NT2/D1 (cell line): ENCODE measurements at regions not wholly inside any gene's neighbourhood (a gene's known extent, or its start where the extent isn't known, plus 50 kb on each side); places are given as distances from the start of the nearest gene placed in this dataset.

Experiments
- DNase-seq: peaks from one replicate; pipeline ENCODE4 v3.0.0-alpha.2; 2011; ENCODE audit warnings: low read depth, low spot score
- H3K27me3 ChIP-seq: 2 replicates; pipeline ENCODE4 v1.6.0; 2011; ENCODE audit warnings: mild to moderate bottlenecking; ENCODE audit not compliant: insufficient read length, insufficient read depth
- H3K36me3 ChIP-seq: 2 replicates; pipeline ENCODE4 v1.6.1; 2011; ENCODE audit warnings: mild to moderate bottlenecking, low read length, mixed read lengths; ENCODE audit not compliant: insufficient read depth, insufficient read length
- H3K4me1 ChIP-seq: 2 replicates; pipeline ENCODE4 v1.5.1; 2011; ENCODE audit not compliant: insufficient read depth, insufficient read length
- H3K4me3 ChIP-seq: 2 replicates; pipeline ENCODE4 v1.5.1; 2011; ENCODE audit warnings: low read depth; ENCODE audit not compliant: insufficient read length
- H3K9ac ChIP-seq: 2 replicates; pipeline ENCODE4 v1.6.0; 2011; ENCODE audit warnings: low read depth; ENCODE audit not compliant: insufficient read length
- H3K9me3 ChIP-seq: 2 replicates; pipeline ENCODE4 v1.5.1; 2011; ENCODE audit warnings: mild to moderate bottlenecking, low read length; ENCODE audit not compliant: insufficient read depth
- SUZ12 ChIP-seq: IDR thresholded peaks from 2 replicates; pipeline ENCODE4 v1.6.1; 2011; ENCODE audit not compliant: insufficient read length, insufficient read depth; ENCODE audit errors: extremely low read depth
- YY1 ChIP-seq: IDR thresholded peaks from 2 replicates; pipeline ENCODE4 v1.6.1; 2011; ENCODE audit not compliant: insufficient read length, insufficient read depth
- ZNF274 ChIP-seq: IDR thresholded peaks from 2 replicates; pipeline ENCODE4 v1.6.1; 2011; ENCODE audit warnings: mild to moderate bottlenecking, low read depth, low read length

- DNase-seq, result no peak
- no peaks in the 10 kb centered on the region for H3K27me3 ChIP-seq
- no peak for TF ChIP-seq SUZ12
- TF ChIP-seq ZNF274, result no peak
- TF ChIP-seq YY1, result no peak
These were observed 1291.5 kb upstream of the B3GALT2 start for GRCh38 chr1:194477908-194478307.

GRCh38 chr1:194476872-194477271 lies 1290.5 kb upstream of the B3GALT2 start:
- Histone ChIP-seq H3K4me3 (no peak overlapping the region), H3K4me1 (no peaks in the 10 kb centered on the region), H3K36me3 (no peaks in the 10 kb centered on the region), H3K27me3 (no peaks in the 10 kb centered on the region), H3K9me3 (no peaks in the 10 kb centered on the region), H3K9ac (no peak overlapping the region)
- no peak for DNase-seq
- TF ChIP-seq YY1 (no peak), SUZ12 (no peak), ZNF274 (no peak)

More at GRCh38 chr1:194477908-194478307, 1291.5 kb upstream of the B3GALT2 start:
- H3K9ac ChIP-seq, result no peak overlapping the region
- no peaks in the 10 kb centered on the region for H3K9me3 ChIP-seq
- H3K36me3 ChIP-seq, result no peaks in the 10 kb centered on the region
- no peak overlapping the region for H3K4me3 ChIP-seq
- no peaks in the 10 kb centered on the region for H3K4me1 ChIP-seq

- H3K36me3 ChIP-seq, result no peaks in the 10 kb centered on the region
- TF ChIP-seq YY1 (no peak), SUZ12 (no peak), ZNF274 (no peak)
- DNase-seq, result no peak
- H3K9me3 ChIP-seq, result no peaks in the 10 kb centered on the region
- no peak overlapping the region for H3K4me3 ChIP-seq
- H3K4me1 ChIP-seq, result no peaks in the 10 kb centered on the region
- no peak overlapping the region for H3K9ac ChIP-seq
- H3K27me3 ChIP-seq, result no peaks in the 10 kb centered on the region
These were observed 1289.9 kb upstream of the B3GALT2 start for GRCh38 chr1:194476351-194476750.

GRCh38 chr1:194474701-194475100 lies 1288.3 kb upstream of the B3GALT2 start:
- Histone ChIP-seq H3K4me1 (no peaks in the 10 kb centered on the region), H3K36me3 (no peaks in the 10 kb centered on the region), H3K9me3 (no peaks in the 10 kb centered on the region), H3K4me3 (no peak overlapping the region), H3K27me3 (no peaks in the 10 kb centered on the region), H3K9ac (no peak overlapping the region)
- TF ChIP-seq ZNF274, result no peak
- no peak for TF ChIP-seq YY1
- no peak for TF ChIP-seq SUZ12
- DNase-seq, result no peak

GRCh38 chr1:194473766-194474165 lies 1287.4 kb upstream of the B3GALT2 start:
- Histone ChIP-seq H3K4me1 (no peaks in the 10 kb centered on the region), H3K36me3 (no peaks in the 10 kb centered on the region), H3K9me3 (no peaks in the 10 kb centered on the region), H3K27me3 (no peaks in the 10 kb centered on the region), H3K9ac (no peak overlapping the region), H3K4me3 (no peak overlapping the region)
- no peak for DNase-seq
- no peak for TF ChIP-seq ZNF274
- no peak for TF ChIP-seq SUZ12
- no peak for TF ChIP-seq YY1

- Histone ChIP-seq H3K36me3 (no peaks in the 10 kb centered on the region), H3K9ac (no peak overlapping the region), H3K27me3 (no peaks in the 10 kb centered on the region), H3K4me1 (no peaks in the 10 kb centered on the region), H3K9me3 (no peaks in the 10 kb centered on the region), H3K4me3 (no peak overlapping the region)
- DNase-seq, result no peak
- TF ChIP-seq YY1, result no peak
- TF ChIP-seq ZNF274, result no peak
- no peak for TF ChIP-seq SUZ12
These were observed 1282.9 kb upstream of the B3GALT2 start for GRCh38 chr1:194469282-194469681.

GRCh38 chr1:194466706-194467105 lies 1280.3 kb upstream of the B3GALT2 start:
- Histone ChIP-seq H3K4me1 (no peaks in the 10 kb centered on the region), H3K9ac (no peak overlapping the region), H3K36me3 (no peaks in the 10 kb centered on the region), H3K9me3 (no peaks in the 10 kb centered on the region), H3K4me3 (no peak overlapping the region), H3K27me3 (no peaks in the 10 kb centered on the region)
- TF ChIP-seq SUZ12 (no peak), ZNF274 (no peak), YY1 (no peak)
- DNase-seq, result no peak
